HL-60 (cell line): ENCODE measurements at regions not wholly inside any gene's neighbourhood (a gene's known extent, or its start where the extent isn't known, plus 50 kb on each side); places are given as distances from the start of the nearest gene placed in this dataset.

ENCODE experiments used
- DNase-seq, 2 experiments: peaks; one replicate each; pipeline ENCODE4 v3.0.0-alpha.2; 2010 to 2020; ENCODE audit warnings: low read depth in 1 of 2, low spot score in 1 of 2
- H3K27ac ChIP-seq: fragments of 250-450 bp; sonication (Bioruptor Pico); replicated peaks from 2 replicates; pipeline ENCODE4 v1.5.1; 2020; ENCODE audit warnings: mild to moderate bottlenecking, moderate library complexity
- H3K27me3 ChIP-seq: fragments of 250-450 bp; sonication (Bioruptor Pico); 2 replicates; pipeline ENCODE4 v1.5.1; 2021; ENCODE audit warnings: mild to moderate bottlenecking, moderate library complexity; ENCODE audit not compliant: insufficient read depth, poor library complexity, severe bottlenecking
- H3K4me3 ChIP-seq: replicated peaks from 2 replicates; pipeline ENCODE4 v1.5.1; 2011; ENCODE audit warnings: mild to moderate bottlenecking, control low read depth, low read length; ENCODE audit not compliant: insufficient read depth
- CTCF ChIP-seq: IDR thresholded peaks from one replicate; pipeline ENCODE4 v1.5.1; 2011; ENCODE audit warnings: low read length, control low read depth, inconsistent platforms; ENCODE audit not compliant: insufficient read depth
- GABPA ChIP-seq: IDR thresholded peaks from 2 replicates; pipeline ENCODE4 v1.6.1; 2012; ENCODE audit warnings: low read depth
- POLR2AphosphoS5 ChIP-seq: IDR thresholded peaks from 2 replicates; pipeline ENCODE4 v1.6.1; 2012; ENCODE audit warnings: low read depth
- REST ChIP-seq: IDR thresholded peaks from 2 replicates; pipeline ENCODE4 v1.6.1; 2012; ENCODE audit warnings: low read depth; ENCODE audit not compliant: insufficient replicate concordance
- SPI1 ChIP-seq: IDR thresholded peaks from 2 replicates; pipeline ENCODE4 v1.6.1; 2012; ENCODE audit warnings: low read depth, mild to moderate bottlenecking, borderline replicate concordance

- DNase-seq = no peak
- no peaks in the 10 kb centered on the region for H3K27me3 ChIP-seq
- no peak overlapping the region for H3K27ac ChIP-seq
- H3K4me3 ChIP-seq = no peak overlapping the region
- TF ChIP-seq CTCF (no peak), SPI1 (no peak), POLR2AphosphoS5 (no peak), GABPA (no peak), REST (no peak)
These were observed 368.9 kb downstream of the CDH9 start for GRCh38 chr5:26669523-26669922.

- DNase-seq = no peak
- Histone ChIP-seq H3K27me3 (no peaks in the 10 kb centered on the region), H3K4me3 (no peak overlapping the region), H3K27ac (no peak overlapping the region)
- no peak for TF ChIP-seq GABPA
- no peak for TF ChIP-seq POLR2AphosphoS5
- TF ChIP-seq CTCF = no peak
- no peak for TF ChIP-seq REST
- no peak for TF ChIP-seq SPI1
These were observed 369.4 kb downstream of the CDH9 start for GRCh38 chr5:26669031-26669430.

- H3K27me3 ChIP-seq = no peaks in the 10 kb centered on the region
These were observed 372.0 kb downstream of the CDH9 start for GRCh38 chr5:26666371-26666770.

More at GRCh38 chr5:26666371-26666770, 372.0 kb downstream of the CDH9 start:
- DNase-seq = no peak
- TF ChIP-seq CTCF = no peak
- no peak for TF ChIP-seq SPI1
- no peak for TF ChIP-seq REST
- no peak for TF ChIP-seq GABPA
- TF ChIP-seq POLR2AphosphoS5 = no peak
- H3K4me3 ChIP-seq = no peak overlapping the region
- H3K27ac ChIP-seq = no peak overlapping the region
